Epithelial cell of proximal tubule (primary cell): ENCODE measurements at regions not wholly inside any gene's neighbourhood (a gene's known extent, or its start where the extent isn't known, plus 50 kb on each side); places are given as distances from the start of the nearest gene placed in this dataset.

Experiments
- DNase-seq: peaks from one replicate; pipeline ENCODE4 v3.0.0-alpha.2; 2011; ENCODE audit warnings: low read depth
- H3K4me3 ChIP-seq: 2 replicates; pipeline ENCODE4 v1.5.1; 2011; ENCODE audit warnings: low read depth, mild to moderate bottlenecking, low read length
- CTCF ChIP-seq: conservative IDR thresholded peaks from 2 replicates; pipeline ENCODE4 v1.5.1; 2012; ENCODE audit warnings: low read depth, mild to moderate bottlenecking, low read length

GRCh38 chr3:151974067-151974466, 100.6 kb downstream of the SUCNR1 start:
- DNase-seq: no peak
- H3K4me3 ChIP-seq: no peak overlapping the region
- TF ChIP-seq CTCF: no peak

- peak overlapping the region; percentile 38 for H3K4me3 ChIP-seq
- DNase-seq: peak; percentile 95
- TF ChIP-seq CTCF: peak; percentile 11
These were observed 103.0 kb downstream of the SUCNR1 start for GRCh38 chr3:151976211-151977050.

GRCh38 chr3:151979906-151980305, 106.5 kb downstream of the SUCNR1 start:
- no peak for TF ChIP-seq CTCF
- no peak overlapping the region for H3K4me3 ChIP-seq
- DNase-seq: no peak

- DNase-seq: no peak
- no peak for TF ChIP-seq CTCF
- no peak overlapping the region for H3K4me3 ChIP-seq
These were observed 110.1 kb downstream of the SUCNR1 start for GRCh38 chr3:151983538-151983937.

GRCh38 chr3:151985787-151986430, 112.5 kb downstream of the SUCNR1 start:
- no peak for TF ChIP-seq CTCF

GRCh38 chr3:151987893-151988292, 114.5 kb downstream of the SUCNR1 start:
- H3K4me3 ChIP-seq: no peak overlapping the region
- DNase-seq: no peak
- no peak for TF ChIP-seq CTCF

More at GRCh38 chr3:151985787-151986430, 112.5 kb downstream of the SUCNR1 start:
- no peak overlapping the region for H3K4me3 ChIP-seq
- no peak for DNase-seq

- no peak for TF ChIP-seq CTCF
- no peak for DNase-seq
- no peak overlapping the region for H3K4me3 ChIP-seq
These were observed 116.2 kb downstream of the SUCNR1 start for GRCh38 chr3:151989621-151990020.
